OCI-LY7 (cell line): ENCODE measurements at regions not wholly inside any gene's neighbourhood (a gene's known extent, or its start where the extent isn't known, plus 50 kb on each side); places are given as distances from the start of the nearest gene placed in this dataset.

Experiments
- BruUV-seq: library from RNA; stranded (reverse); fragments of 400-500 nt; replicated peaks from 2 replicates; lab custom pipeline; 2021; lab: Mats Ljungman, UMichigan
- CTCF ChIA-PET: fragments of 300-600 bp; sonication (Branson Sonifier 250); formaldehyde crosslinking; loops from one replicate; lab custom pipeline; 2022; ENCODE audit warnings: antibody characterized with exemption; ENCODE audit not compliant: unreplicated experiment; lab: Charles Lee
- POLR2A ChIA-PET: fragments of 300-600 bp; sonication (Branson Sonifier 250); formaldehyde crosslinking; loops from one replicate; lab custom pipeline; 2022; ENCODE audit warnings: antibody characterized with exemption; lab: Charles Lee
- DNase-seq: peaks from one replicate; pipeline ENCODE4 v3.0.0-alpha.2; 2015; ENCODE audit warnings: low spot score
- H2AFZ ChIP-seq: fragments of 200-600 bp; sonication (generic), shearing (Covaris generic); 2 replicates; pipeline ENCODE4 v1.6.1; 2014; ENCODE audit warnings: mild to moderate bottlenecking, antibody characterized with exemption, low read length, moderate library complexity
- H3K27ac ChIP-seq: fragments of 200-600 bp; sonication (generic); 2 replicates; pipeline ENCODE4 v1.5.1; 2014; ENCODE audit warnings: mixed run types, low read depth, mild to moderate bottlenecking, moderate library complexity, low read length, inconsistent platforms; ENCODE audit not compliant: poor library complexity, severe bottlenecking
- H3K36me3 ChIP-seq: fragments of 200-600 bp; sonication (generic); 2 replicates; pipeline ENCODE4 v1.6.1; 2014; ENCODE audit warnings: mild to moderate bottlenecking, antibody characterized with exemption, low read length, moderate library complexity, mixed read lengths; ENCODE audit not compliant: insufficient read depth
- H3K4me1 ChIP-seq: fragments of 200-600 bp; sonication (generic); 2 replicates; pipeline ENCODE4 v1.5.1; 2014; ENCODE audit warnings: mild to moderate bottlenecking, low read length; ENCODE audit not compliant: insufficient read depth, poor library complexity, severe bottlenecking
- H3K4me2 ChIP-seq: fragments of 200-600 bp; sonication (generic); 2 replicates; pipeline ENCODE4 v1.6.1; 2014; ENCODE audit warnings: mild to moderate bottlenecking, low read length
- H3K4me3 ChIP-seq: fragments of 200-600 bp; sonication (generic); 2 replicates; pipeline ENCODE4 v1.5.1; 2014; ENCODE audit warnings: mild to moderate bottlenecking, low read depth, low read length; ENCODE audit not compliant: poor library complexity, severe bottlenecking
- H3K79me2 ChIP-seq: fragments of 200-600 bp; sonication (generic); 2 replicates; pipeline ENCODE4 v1.6.1; 2016; ENCODE audit warnings: low read depth, mild to moderate bottlenecking, low read length, moderate library complexity, mixed read lengths; ENCODE audit not compliant: insufficient read depth
- H3K9me2 ChIP-seq: fragments of 200-600 bp; sonication (generic); 2 replicates; pipeline ENCODE4 v1.6.1; 2016; ENCODE audit warnings: mild to moderate bottlenecking, low read length, mixed read lengths; ENCODE audit not compliant: insufficient read depth
- H3K9me3 ChIP-seq: fragments of 200-600 bp; sonication (generic); 2 replicates; pipeline ENCODE4 v1.6.1; 2014; ENCODE audit warnings: mild to moderate bottlenecking, mixed run types, low read length, mixed read lengths
- H4K20me1 ChIP-seq: fragments of 200-600 bp; sonication (generic); 2 replicates; pipeline ENCODE4 v1.6.1; 2014; ENCODE audit warnings: mild to moderate bottlenecking, antibody characterized with exemption, low read length, moderate library complexity, mixed read lengths; ENCODE audit not compliant: insufficient read depth
- CTCF ChIP-seq: fragments of 200-600 bp; sonication (generic); conservative IDR thresholded peaks from 2 replicates; pipeline ENCODE4 v1.5.1; 2014; ENCODE audit warnings: mild to moderate bottlenecking, antibody characterized with exemption, low read length, moderate library complexity, mixed read lengths
- EZH2phosphoT487 ChIP-seq: fragments of 200-600 bp; sonication (generic); IDR thresholded peaks from 2 replicates; pipeline ENCODE4 v1.6.1; 2018; ENCODE audit warnings: low read depth, borderline replicate concordance, mild to moderate bottlenecking, mixed run types, antibody characterized with exemption, low read length, moderate library complexity, mixed read lengths
- intact Hi-C: fragments of 100-400 bp; cut with micrococcal nuclease; formaldehyde crosslinking; loops from one replicate; pipeline ENCODE4 v1.10.0; 2022; ENCODE audit not compliant: unreplicated experiment

- no TSS peak for BruUV-seq
- CTCF ChIA-PET: no interaction called here
Measured at GRCh38 chr6:102773636-102774035, 1380.1 kb downstream of the GRIK2 start.

GRCh38 chr6:102766963-102767362 lies 1373.5 kb downstream of the GRIK2 start:
- Histone ChIP-seq H3K9me2 (no peaks in the 10 kb centered on the region), H4K20me1 (no peaks in the 10 kb centered on the region), H3K4me1 (no peaks in the 10 kb centered on the region), H2AFZ (no peak overlapping the region), H3K27ac (no peak overlapping the region), H3K79me2 (no peaks in the 10 kb centered on the region), H3K4me2 (no peak overlapping the region), H3K36me3 (no peaks in the 10 kb centered on the region), H3K9me3 (no peaks in the 10 kb centered on the region), H3K4me3 (no peak overlapping the region)
- BruUV-seq: no TSS peak
- TF ChIP-seq EZH2phosphoT487: no peak
- TF ChIP-seq CTCF: no peak
- intact Hi-C loops: no loop called here
- CTCF ChIA-PET: no interaction called here
- no peak for DNase-seq
- POLR2A ChIA-PET: interaction anchor here (0.6 kb wide), 2 partner anchors 455 to 1227 kb away, joined by 3 to 6 read pairs; no protein-coding TSS in a partner anchor

More at GRCh38 chr6:102773636-102774035, 1380.1 kb downstream of the GRIK2 start:
- no peaks in the 10 kb centered on the region for H3K36me3 ChIP-seq
- POLR2A ChIA-PET: interaction anchor here (0.6 kb wide), 1 partner anchor 1831 kb away, joined by 3 read pairs; no protein-coding TSS in a partner anchor
- no peak overlapping the region for H3K4me2 ChIP-seq
- no peaks in the 10 kb centered on the region for H4K20me1 ChIP-seq
- H2AFZ ChIP-seq: no peak overlapping the region
- no peak for DNase-seq
- no peaks in the 10 kb centered on the region for H3K9me2 ChIP-seq
- intact Hi-C loops: no loop called here
- H3K27ac ChIP-seq: no peak overlapping the region
- H3K4me3 ChIP-seq: no peak overlapping the region
- no peaks in the 10 kb centered on the region for H3K79me2 ChIP-seq
- no peak for TF ChIP-seq CTCF
- no peak for TF ChIP-seq EZH2phosphoT487
- H3K9me3 ChIP-seq: no peaks in the 10 kb centered on the region
- no peaks in the 10 kb centered on the region for H3K4me1 ChIP-seq

- Histone ChIP-seq H3K79me2 (no peaks in the 10 kb centered on the region), H3K36me3 (no peaks in the 10 kb centered on the region), H3K27ac (no peak overlapping the region), H3K4me3 (no peak overlapping the region), H3K4me2 (no peak overlapping the region), H3K9me3 (no peaks in the 10 kb centered on the region), H3K9me2 (no peaks in the 10 kb centered on the region), H2AFZ (no peak overlapping the region), H4K20me1 (no peaks in the 10 kb centered on the region), H3K4me1 (no peaks in the 10 kb centered on the region)
- TF ChIP-seq CTCF (no peak), EZH2phosphoT487 (no peak)
- intact Hi-C loops: no loop called here
- CTCF ChIA-PET: no interaction called here
- BruUV-seq: no TSS peak
- no peak for DNase-seq
- POLR2A ChIA-PET: no interaction called here
Measured at GRCh38 chr6:102764317-102764716, 1370.8 kb downstream of the GRIK2 start.
